H1 (cell line): ENCODE measurements at regions not wholly inside any gene's neighbourhood (a gene's known extent, or its start where the extent isn't known, plus 50 kb on each side); places are given as distances from the start of the nearest gene placed in this dataset.

Experiments used
- BCL11A ChIP-seq, 2 experiments: IDR thresholded peaks; one replicate each; pipeline ENCODE4 v1.6.1; 2011; ENCODE audit warnings: low read depth in 2 of 2, low read length in 2 of 2, mild to moderate bottlenecking in 2 of 2
- CBX5 ChIP-seq: fragments of 300-800, 300-1000 bp; sonication (generic); IDR thresholded peaks from 2 replicates; pipeline ENCODE4 v1.7.1; 2016; ENCODE audit warnings: antibody characterized with exemption, low read length, low read depth
- CHD2 ChIP-seq: IDR thresholded peaks from 2 replicates; pipeline ENCODE4 v1.6.1; 2012; ENCODE audit warnings: low read length, improper control_type of control experiment
- EZH2 ChIP-seq: fragments of 200-600 bp; sonication (generic); IDR thresholded peaks from 2 replicates; pipeline ENCODE4 v1.7.1; 2012; ENCODE audit warnings: low read depth, mild to moderate bottlenecking, moderate library complexity, low read length, inconsistent platforms; ENCODE audit not compliant: severe bottlenecking
- JUND ChIP-seq: IDR thresholded peaks from 2 replicates; pipeline ENCODE4 v1.6.1; 2011; ENCODE audit warnings: mild to moderate bottlenecking, improper control_type of control experiment, low read length
- KDM1A ChIP-seq: fragments of 200-600, 300-600 bp; sonication (generic); IDR thresholded peaks from 2 replicates; pipeline ENCODE4 v1.7.1; 2016; ENCODE audit warnings: mild to moderate bottlenecking, low read length, borderline replicate concordance
- POLR2A ChIP-seq, 2 experiments: IDR thresholded peaks; 1 replicate in 1 of 2; 2 replicates in 1 of 2; pipeline ENCODE4 v1.6.1; 2011; ENCODE audit warnings: low read depth in 2 of 2, low read length in 2 of 2, mild to moderate bottlenecking in 2 of 2; ENCODE audit errors: control extremely low read depth in 1 of 2
- TAF7 ChIP-seq: optimal IDR thresholded peaks from 2 replicates; pipeline ENCODE3; 2011; ENCODE audit warnings: low read depth, mild to moderate bottlenecking, inconsistent platforms, low read length, moderate library complexity, borderline replicate concordance
- YY1 ChIP-seq: IDR thresholded peaks from 2 replicates; pipeline ENCODE4 v1.6.1; 2011; ENCODE audit warnings: low read depth, mild to moderate bottlenecking, low read length
- TF ChIP-seq, protein P1 (sequence below), 3 experiments: IDR thresholded peaks; 1 replicate in 2 of 3; 2 replicates in 1 of 3; pipeline versions ENCODE4 v1.5.1 to v1.6.1; 2011; ENCODE audit warnings: low read length in 3 of 3, mild to moderate bottlenecking in 3 of 3, inconsistent platforms in 2 of 3, low read depth in 1 of 3, moderate library complexity in 1 of 3; ENCODE audit not compliant: insufficient read depth in 1 of 3; ENCODE audit errors: control extremely low read depth in 1 of 3

- TF ChIP-seq, protein P1, sequence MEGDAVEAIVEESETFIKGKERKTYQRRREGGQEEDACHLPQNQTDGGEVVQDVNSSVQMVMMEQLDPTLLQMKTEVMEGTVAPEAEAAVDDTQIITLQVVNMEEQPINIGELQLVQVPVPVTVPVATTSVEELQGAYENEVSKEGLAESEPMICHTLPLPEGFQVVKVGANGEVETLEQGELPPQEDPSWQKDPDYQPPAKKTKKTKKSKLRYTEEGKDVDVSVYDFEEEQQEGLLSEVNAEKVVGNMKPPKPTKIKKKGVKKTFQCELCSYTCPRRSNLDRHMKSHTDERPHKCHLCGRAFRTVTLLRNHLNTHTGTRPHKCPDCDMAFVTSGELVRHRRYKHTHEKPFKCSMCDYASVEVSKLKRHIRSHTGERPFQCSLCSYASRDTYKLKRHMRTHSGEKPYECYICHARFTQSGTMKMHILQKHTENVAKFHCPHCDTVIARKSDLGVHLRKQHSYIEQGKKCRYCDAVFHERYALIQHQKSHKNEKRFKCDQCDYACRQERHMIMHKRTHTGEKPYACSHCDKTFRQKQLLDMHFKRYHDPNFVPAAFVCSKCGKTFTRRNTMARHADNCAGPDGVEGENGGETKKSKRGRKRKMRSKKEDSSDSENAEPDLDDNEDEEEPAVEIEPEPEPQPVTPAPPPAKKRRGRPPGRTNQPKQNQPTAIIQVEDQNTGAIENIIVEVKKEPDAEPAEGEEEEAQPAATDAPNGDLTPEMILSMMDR (IDR thresholded peaks at IDR 0.05; ENCODE audit: control extremely low read depth in 1 of 3, insufficient read depth in 1 of 3, low read depth in 1 of 3, low read length in 3 of 3): no peak
- no peak for TF ChIP-seq POLR2A (IDR thresholded peaks at IDR 0.05; ENCODE audit: control extremely low read depth in 1 of 2, low read depth in 2 of 2, low read length in 2 of 2)
- TF ChIP-seq TAF7: no peak
- TF ChIP-seq CHD2: no peak
- TF ChIP-seq EZH2: no peak
- no peak for TF ChIP-seq YY1
- TF ChIP-seq KDM1A: no peak
- TF ChIP-seq BCL11A (IDR thresholded peaks at IDR 0.05; ENCODE audit: low read depth in 2 of 2, low read length in 2 of 2): no peak
- TF ChIP-seq JUND: no peak
- TF ChIP-seq CBX5: no peak
Observed at GRCh38 chr11:97860237-97860636, 1160.5 kb upstream of the CNTN5 start.
